Vagina (tissue), 2 donors: ENCODE measurements at regions not wholly inside any gene's neighbourhood (a gene's known extent, or its start where the extent isn't known, plus 50 kb on each side); places are given as distances from the start of the nearest gene placed in this dataset.

Experiments
- DNase-seq, 2 donors: peaks; one replicate each; pipeline ENCODE4 v3.0.0-alpha.2; 2017; ENCODE audit errors: extremely low spot score in 2 of 2
- H3K27ac ChIP-seq: fragments of 200-600 bp; sonication (generic); one replicate; pipeline ENCODE4 v1.5.1; 2019
- H3K27me3 ChIP-seq: fragments of 200-600 bp; sonication (generic); one replicate; pipeline ENCODE4 v1.5.1; 2019
- H3K36me3 ChIP-seq, 2 donors: fragments of 200-600 bp; sonication (generic); one replicate each; pipeline ENCODE4 v1.5.1; 2017 to 2019
- H3K4me1 ChIP-seq: fragments of 200-600 bp; sonication (generic); one replicate; pipeline ENCODE4 v1.5.1; 2019
- H3K4me3 ChIP-seq, 2 donors: fragments of 200-600 bp; sonication (generic); 1 replicate in 1 of 2; 2 replicates in 1 of 2; pipeline ENCODE4 v1.5.1; 2016 to 2019
- H3K9me3 ChIP-seq: fragments of 200-600 bp; sonication (generic); one replicate; pipeline ENCODE4 v1.5.1; 2019
- CTCF ChIP-seq, 3 experiments: fragments of 450-650 bp in 2 of 3; fragments of 200-600 bp in 1 of 3; sonication (generic) in 1 of 3; IDR thresholded peaks; one replicate each; pipeline ENCODE4 v1.5.1; 2017 to 2019; ENCODE audit warnings: antibody characterized with exemption in 3 of 3, mild to moderate bottlenecking in 2 of 3, moderate library complexity in 2 of 3
- POLR2A ChIP-seq, 2 donors: fragments of 450-650 bp; IDR thresholded peaks; one replicate each; pipeline ENCODE4 v1.6.1; 2017; ENCODE audit warnings: antibody characterized with exemption in 2 of 2, mild to moderate bottlenecking in 2 of 2, moderate library complexity in 2 of 2
- POLR2AphosphoS5 ChIP-seq, 2 donors: sonication (generic); formaldehyde crosslinking; IDR thresholded peaks; one replicate each; pipeline ENCODE4 v1.9.0; 2017; ENCODE audit warnings: antibody characterized with exemption in 2 of 2, mild to moderate bottlenecking in 2 of 2, low read depth in 1 of 2; ENCODE audit not compliant: insufficient read depth in 1 of 2
- intact Hi-C: fragments of 100-400 bp; cut with DNase I; formaldehyde crosslinking; loops from one replicate; pipeline ENCODE4 v1.15.1; 2023

DNA sequence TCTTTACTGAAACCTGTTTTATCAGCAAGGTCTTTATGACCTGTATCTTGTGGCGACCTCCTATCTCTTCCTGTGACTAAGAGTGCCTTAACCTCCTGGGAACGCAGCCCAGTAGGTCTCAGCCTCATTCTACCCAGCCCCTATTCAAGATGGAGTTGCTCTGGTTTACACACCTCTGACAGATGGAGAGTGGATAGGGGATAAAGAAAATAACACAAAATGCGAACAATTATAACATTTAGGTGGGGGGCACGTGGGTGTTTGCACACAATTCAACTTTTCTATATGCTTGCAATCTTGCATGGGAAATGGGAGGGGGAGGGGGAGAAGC is 83.3 kb downstream of the RMI2 start:
- Histone ChIP-seq H3K9me3 (no peaks in the 10 kb centered on the region), H3K27ac (no peak overlapping the region), H3K27me3 (no peaks in the 10 kb centered on the region), H3K4me3 (no peak overlapping the region), H3K36me3 (no peaks in the 10 kb centered on the region), H3K4me1 (no peaks in the 10 kb centered on the region)
- intact Hi-C loops = loop anchor here (10.0 kb wide), 1 partner anchor 56 kb away; no protein-coding TSS in a partner anchor
- no peak for TF ChIP-seq POLR2A (IDR thresholded peaks at IDR 0.05)
- TF ChIP-seq POLR2AphosphoS5 (IDR thresholded peaks at IDR 0.05; ENCODE audit: insufficient read depth in 1 of 2, low read depth in 1 of 2) = no peak
- TF ChIP-seq CTCF (IDR thresholded peaks at IDR 0.05) = no peak
- DNase-seq = no peak

- TF ChIP-seq POLR2AphosphoS5 (IDR thresholded peaks at IDR 0.05; ENCODE audit: insufficient read depth in 1 of 2, low read depth in 1 of 2) (no peak), POLR2A (IDR thresholded peaks at IDR 0.05) (no peak), CTCF (IDR thresholded peaks at IDR 0.05) (no peak)
- no peak overlapping the region for H3K27ac ChIP-seq
- H3K9me3 ChIP-seq = no peaks in the 10 kb centered on the region
- intact Hi-C loops = loop anchor here (10.0 kb wide), 1 partner anchor 56 kb away; no protein-coding TSS in a partner anchor
- H3K27me3 ChIP-seq = no peaks in the 10 kb centered on the region
- H3K36me3 ChIP-seq = no peaks in the 10 kb centered on the region
- H3K4me1 ChIP-seq = no peaks in the 10 kb centered on the region
- no peak for DNase-seq
- no peak overlapping the region for H3K4me3 ChIP-seq
Measured at GRCh38 chr16:11429123-11429522, 83.9 kb downstream of the RMI2 start.

- DNase-seq = no peak
- TF ChIP-seq POLR2A (IDR thresholded peaks at IDR 0.05) = no peak
- no peak for TF ChIP-seq POLR2AphosphoS5 (IDR thresholded peaks at IDR 0.05; ENCODE audit: insufficient read depth in 1 of 2, low read depth in 1 of 2)
- TF ChIP-seq CTCF (IDR thresholded peaks at IDR 0.05) = no peak
- no peak overlapping the region for H3K4me3 ChIP-seq
- intact Hi-C loops = loop anchor here (10.0 kb wide), 1 partner anchor 55 kb away; no protein-coding TSS in a partner anchor
- no peaks in the 10 kb centered on the region for H3K36me3 ChIP-seq
- no peaks in the 10 kb centered on the region for H3K9me3 ChIP-seq
- no peak overlapping the region for H3K27ac ChIP-seq
- H3K27me3 ChIP-seq = no peaks in the 10 kb centered on the region
- H3K4me1 ChIP-seq = no peaks in the 10 kb centered on the region
Measured at GRCh38 chr16:11429823-11430222, 84.6 kb downstream of the RMI2 start.

GRCh38 chr16:11430601-11431317 is 85.5 kb downstream of the RMI2 start:
- no peaks in the 10 kb centered on the region for H3K27me3 ChIP-seq
- no peaks in the 10 kb centered on the region for H3K4me1 ChIP-seq
- no peak overlapping the region for H3K27ac ChIP-seq
- no peaks in the 10 kb centered on the region for H3K9me3 ChIP-seq
- no peak overlapping the region for H3K4me3 ChIP-seq
- no peaks in the 10 kb centered on the region for H3K36me3 ChIP-seq
- TF ChIP-seq POLR2AphosphoS5 (IDR thresholded peaks at IDR 0.05; ENCODE audit: insufficient read depth in 1 of 2, low read depth in 1 of 2) (no peak), CTCF (IDR thresholded peaks at IDR 0.05) (no peak), POLR2A (IDR thresholded peaks at IDR 0.05) (no peak)
- intact Hi-C loops = no loop called here
- no peak for DNase-seq

DNA sequence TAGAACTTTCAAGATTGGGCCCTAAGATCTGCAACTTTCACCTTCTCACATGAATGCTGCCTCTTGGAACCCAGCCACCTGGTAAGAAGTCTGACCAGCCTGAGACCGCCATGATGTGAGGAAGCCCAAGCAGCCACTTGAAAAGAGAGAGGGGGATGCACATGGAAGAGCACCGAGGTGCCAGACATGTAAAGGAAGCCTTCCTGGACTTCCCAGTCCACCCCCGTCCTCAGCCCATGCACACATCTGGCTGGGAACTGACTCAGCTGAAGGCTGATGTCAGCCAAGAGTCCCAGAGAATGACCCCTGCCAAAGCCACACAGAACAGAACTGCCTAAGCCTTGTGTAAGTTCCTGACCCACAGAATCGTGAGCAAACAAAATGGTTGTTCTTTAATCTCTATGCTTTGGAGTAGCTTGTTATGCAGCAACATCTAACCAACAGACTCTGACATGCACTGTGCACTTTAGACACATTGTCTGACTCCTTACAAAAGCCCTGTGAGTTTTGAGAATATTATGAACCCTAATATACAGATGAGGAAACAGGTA is 86.7 kb downstream of the RMI2 start:
- intact Hi-C loops = no loop called here
- Histone ChIP-seq H3K36me3 (no peaks in the 10 kb centered on the region), H3K27ac (no peak overlapping the region), H3K9me3 (no peaks in the 10 kb centered on the region), H3K27me3 (no peaks in the 10 kb centered on the region), H3K4me1 (no peaks in the 10 kb centered on the region), H3K4me3 (no peak overlapping the region)
- no peak for TF ChIP-seq POLR2A (IDR thresholded peaks at IDR 0.05)
- no peak for TF ChIP-seq CTCF (IDR thresholded peaks at IDR 0.05)
- TF ChIP-seq POLR2AphosphoS5 (IDR thresholded peaks at IDR 0.05; ENCODE audit: insufficient read depth in 1 of 2, low read depth in 1 of 2) = no peak
- no peak for DNase-seq
